DND-41 (cell line): ENCODE measurements at regions not wholly inside any gene's neighbourhood (a gene's known extent, or its start where the extent isn't known, plus 50 kb on each side); places are given as distances from the start of the nearest gene placed in this dataset.
A peak's percentile ranks its signal among the peaks of the same experiment; 100 is the strongest.

Experiments used
- ATAC-seq: fragments of 200-7000 bp; cut with Tn5 transposase; 3 replicates; pipeline ENCODE4 v1.9.1; 2021; ENCODE audit warnings: low read depth; ENCODE audit not compliant: insufficient read depth
- DNase-seq: peaks from one replicate; pipeline ENCODE4 v3.0.0-alpha.2; 2020
- H2AFZ ChIP-seq: 2 replicates; pipeline ENCODE4 v1.6.0; 2012; ENCODE audit warnings: low read depth, low read length
- H3K27ac ChIP-seq: 2 replicates; pipeline ENCODE4 v1.5.1; 2012; ENCODE audit warnings: low read length, inconsistent platforms
- H3K27me3 ChIP-seq: fragments of 200-600 bp; sonication (generic); 2 replicates; pipeline ENCODE4 v1.6.0; 2012; ENCODE audit warnings: low read length, mild to moderate bottlenecking, inconsistent platforms; ENCODE audit not compliant: insufficient read depth, poor library complexity
- H3K36me3 ChIP-seq: 2 replicates; pipeline ENCODE4 v1.5.1; 2012; ENCODE audit warnings: low read length, inconsistent platforms; ENCODE audit not compliant: insufficient read depth
- H3K4me1 ChIP-seq: 2 replicates; pipeline ENCODE4 v1.5.1; 2012; ENCODE audit warnings: mild to moderate bottlenecking, low read length; ENCODE audit not compliant: insufficient read depth
- H3K4me2 ChIP-seq: 2 replicates; pipeline ENCODE4 v1.6.0; 2012; ENCODE audit warnings: mild to moderate bottlenecking, moderate library complexity, low read length, inconsistent platforms; ENCODE audit not compliant: insufficient read depth
- H3K4me3 ChIP-seq, 2 experiments: fragments of 200-600 bp in 1 of 2; shearing (Covaris generic) in 1 of 2; 2 replicates each; pipeline ENCODE4 v1.5.1; 2012 to 2016; ENCODE audit warnings: inconsistent platforms in 2 of 2, low read length in 2 of 2, mild to moderate bottlenecking in 2 of 2, low read depth in 1 of 2, moderate library complexity in 1 of 2
- H3K79me2 ChIP-seq: 2 replicates; pipeline ENCODE4 v1.6.0; 2012; ENCODE audit warnings: low read length, inconsistent platforms; ENCODE audit not compliant: insufficient read depth
- H3K9ac ChIP-seq: 2 replicates; pipeline ENCODE4 v1.6.0; 2012; ENCODE audit warnings: low read depth, mild to moderate bottlenecking, inconsistent platforms, low read length, moderate library complexity
- H3K9me3 ChIP-seq: 2 replicates; pipeline ENCODE4 v1.5.1; 2012; ENCODE audit warnings: low read length, moderate library complexity, mild to moderate bottlenecking, inconsistent platforms; ENCODE audit not compliant: insufficient read depth, severe bottlenecking
- H4K20me1 ChIP-seq: 2 replicates; pipeline ENCODE4 v1.6.0; 2012; ENCODE audit warnings: low read length; ENCODE audit not compliant: insufficient read depth
- EZH2 ChIP-seq: IDR thresholded peaks from 3 replicates; pipeline ENCODE4 v1.6.1; 2012; ENCODE audit warnings: borderline replicate concordance, low read depth, mild to moderate bottlenecking, moderate library complexity, low read length, inconsistent platforms; ENCODE audit not compliant: severe bottlenecking
- TF ChIP-seq, protein P1 (sequence below): IDR thresholded peaks from 2 replicates; pipeline ENCODE4 v1.5.1; 2012; ENCODE audit warnings: borderline replicate concordance, low read length, moderate library complexity, mild to moderate bottlenecking; ENCODE audit not compliant: poor library complexity, severe bottlenecking; ENCODE audit errors: extremely low read depth

DNA sequence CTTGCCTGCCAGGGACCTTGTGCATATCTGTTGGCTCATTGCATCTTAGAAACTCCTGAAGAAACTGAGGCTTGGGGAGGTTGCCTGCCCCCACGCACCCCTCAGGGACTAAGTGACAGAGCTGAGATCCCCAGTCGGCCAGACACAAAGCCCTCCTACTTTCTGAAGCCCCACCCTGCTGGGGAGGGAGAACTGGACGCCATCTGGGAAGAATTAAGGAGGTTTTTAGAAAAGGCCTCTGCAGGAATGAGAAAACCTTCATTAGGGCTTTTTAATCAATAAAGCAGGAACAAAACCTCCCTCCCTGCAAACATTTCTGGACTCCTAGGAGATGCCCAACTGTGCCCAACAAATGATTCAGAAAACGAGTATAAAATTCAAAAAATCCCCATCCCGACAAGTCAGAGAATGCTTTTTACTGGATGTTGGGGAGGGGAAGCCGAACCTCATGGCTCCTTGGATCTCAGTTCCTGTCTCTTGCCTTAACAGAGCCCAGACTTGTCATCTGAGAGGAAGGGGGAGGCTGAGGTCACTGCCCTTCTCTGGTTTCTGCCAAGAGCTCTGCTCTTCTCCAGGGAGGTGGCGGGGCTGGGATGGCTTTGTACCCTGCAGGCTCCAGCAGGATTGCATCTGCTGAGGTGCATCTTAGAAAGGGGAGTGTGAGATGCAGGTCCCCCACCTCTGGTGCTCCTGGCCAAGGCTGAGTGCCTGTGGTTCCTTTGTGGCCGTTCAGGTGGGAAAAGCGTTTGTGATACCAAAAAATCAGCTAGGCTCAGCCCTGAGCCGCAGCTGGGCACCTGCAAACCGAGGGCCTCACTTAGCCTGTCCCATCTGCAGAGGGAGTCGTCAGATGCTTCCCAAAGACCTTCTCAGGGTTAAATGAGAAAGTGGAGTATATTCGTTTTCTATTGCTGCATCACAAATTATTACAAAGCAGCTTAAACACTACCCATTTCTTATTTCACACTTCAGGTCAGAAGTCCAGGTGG lies 142.4 kb downstream of the ZFP36L2 start:
- DNase-seq = peak; percentile 81
- H3K9ac ChIP-seq = peak overlapping the region; percentile 48
- no peaks in the 10 kb centered on the region for H3K27me3 ChIP-seq
- peak overlapping the region; percentile 36 for H3K4me2 ChIP-seq
- peak overlapping the region; percentile 84 for H3K27ac ChIP-seq
- TF ChIP-seq EZH2 = no peak
- TF ChIP-seq, protein P1, sequence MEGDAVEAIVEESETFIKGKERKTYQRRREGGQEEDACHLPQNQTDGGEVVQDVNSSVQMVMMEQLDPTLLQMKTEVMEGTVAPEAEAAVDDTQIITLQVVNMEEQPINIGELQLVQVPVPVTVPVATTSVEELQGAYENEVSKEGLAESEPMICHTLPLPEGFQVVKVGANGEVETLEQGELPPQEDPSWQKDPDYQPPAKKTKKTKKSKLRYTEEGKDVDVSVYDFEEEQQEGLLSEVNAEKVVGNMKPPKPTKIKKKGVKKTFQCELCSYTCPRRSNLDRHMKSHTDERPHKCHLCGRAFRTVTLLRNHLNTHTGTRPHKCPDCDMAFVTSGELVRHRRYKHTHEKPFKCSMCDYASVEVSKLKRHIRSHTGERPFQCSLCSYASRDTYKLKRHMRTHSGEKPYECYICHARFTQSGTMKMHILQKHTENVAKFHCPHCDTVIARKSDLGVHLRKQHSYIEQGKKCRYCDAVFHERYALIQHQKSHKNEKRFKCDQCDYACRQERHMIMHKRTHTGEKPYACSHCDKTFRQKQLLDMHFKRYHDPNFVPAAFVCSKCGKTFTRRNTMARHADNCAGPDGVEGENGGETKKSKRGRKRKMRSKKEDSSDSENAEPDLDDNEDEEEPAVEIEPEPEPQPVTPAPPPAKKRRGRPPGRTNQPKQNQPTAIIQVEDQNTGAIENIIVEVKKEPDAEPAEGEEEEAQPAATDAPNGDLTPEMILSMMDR = peak; percentile 11
- no peaks in the 10 kb centered on the region for H4K20me1 ChIP-seq
- H3K36me3 ChIP-seq = no peaks in the 10 kb centered on the region
- H3K79me2 ChIP-seq = no peaks in the 10 kb centered on the region
- no peaks in the 10 kb centered on the region for H3K9me3 ChIP-seq
- peak; percentile 76 for ATAC-seq
- peak overlapping the region; percentile 16 for H2AFZ ChIP-seq
- peaks cover 78% of the 10 kb centered on the region for H3K4me1 ChIP-seq
- H3K4me3 ChIP-seq = peak overlapping the region in 1 of 2 experiments; percentile 3; a peak in 1 of 4 replicates

DNA sequence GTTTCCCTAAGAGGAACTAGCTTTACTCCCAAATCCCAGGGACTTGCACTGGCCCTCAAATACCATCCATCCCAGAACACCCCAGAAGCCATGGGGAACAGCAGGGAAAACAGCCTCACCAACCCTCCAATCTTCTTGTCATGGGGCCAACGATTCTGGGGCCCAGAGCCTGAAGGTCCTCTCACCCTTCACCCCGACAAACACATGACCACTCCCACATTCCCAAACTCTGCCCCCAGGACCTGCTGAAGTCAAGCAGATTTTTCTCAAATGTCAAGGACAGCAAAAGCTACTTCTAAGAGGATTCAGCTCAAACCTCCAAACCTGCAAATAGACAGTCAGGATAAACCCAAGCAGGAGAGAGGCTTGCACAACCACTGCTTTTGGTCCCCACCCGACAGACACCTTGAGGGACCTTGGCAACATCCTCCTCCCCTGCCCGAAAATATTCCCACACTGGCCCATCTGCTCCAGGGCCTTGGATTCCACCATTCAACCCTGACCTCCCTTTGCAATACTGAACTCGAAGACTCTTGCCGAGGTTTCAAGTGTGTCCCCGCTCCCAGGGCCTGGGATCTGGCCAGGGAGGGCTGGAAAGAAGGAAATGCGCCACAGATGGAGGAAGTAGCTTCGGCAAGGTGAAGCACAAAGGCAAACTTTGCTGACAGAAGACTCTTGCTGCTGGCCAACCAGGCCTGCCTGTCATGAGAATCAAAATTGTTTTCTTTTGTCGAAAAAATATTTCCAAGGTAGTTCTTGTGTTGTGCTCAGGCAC lies 143.3 kb downstream of the ZFP36L2 start:
- Histone ChIP-seq H2AFZ (peak overlapping the region; percentile 16), H3K4me2 (peak overlapping the region; percentile 36), H3K27ac (peak overlapping the region; percentile 84), H3K27me3 (no peaks in the 10 kb centered on the region), H3K9ac (peak overlapping the region; percentile 48), H3K4me1 (peaks cover 78% of the 10 kb centered on the region), H4K20me1 (no peaks in the 10 kb centered on the region), H3K79me2 (no peaks in the 10 kb centered on the region), H3K9me3 (no peaks in the 10 kb centered on the region), H3K36me3 (no peaks in the 10 kb centered on the region), H3K4me3 (peak overlapping the region in 1 of 2 experiments; percentile 3; a peak in 1 of 4 replicates)
- no peak for ATAC-seq
- TF ChIP-seq EZH2 = no peak
- no peak for DNase-seq

DNA sequence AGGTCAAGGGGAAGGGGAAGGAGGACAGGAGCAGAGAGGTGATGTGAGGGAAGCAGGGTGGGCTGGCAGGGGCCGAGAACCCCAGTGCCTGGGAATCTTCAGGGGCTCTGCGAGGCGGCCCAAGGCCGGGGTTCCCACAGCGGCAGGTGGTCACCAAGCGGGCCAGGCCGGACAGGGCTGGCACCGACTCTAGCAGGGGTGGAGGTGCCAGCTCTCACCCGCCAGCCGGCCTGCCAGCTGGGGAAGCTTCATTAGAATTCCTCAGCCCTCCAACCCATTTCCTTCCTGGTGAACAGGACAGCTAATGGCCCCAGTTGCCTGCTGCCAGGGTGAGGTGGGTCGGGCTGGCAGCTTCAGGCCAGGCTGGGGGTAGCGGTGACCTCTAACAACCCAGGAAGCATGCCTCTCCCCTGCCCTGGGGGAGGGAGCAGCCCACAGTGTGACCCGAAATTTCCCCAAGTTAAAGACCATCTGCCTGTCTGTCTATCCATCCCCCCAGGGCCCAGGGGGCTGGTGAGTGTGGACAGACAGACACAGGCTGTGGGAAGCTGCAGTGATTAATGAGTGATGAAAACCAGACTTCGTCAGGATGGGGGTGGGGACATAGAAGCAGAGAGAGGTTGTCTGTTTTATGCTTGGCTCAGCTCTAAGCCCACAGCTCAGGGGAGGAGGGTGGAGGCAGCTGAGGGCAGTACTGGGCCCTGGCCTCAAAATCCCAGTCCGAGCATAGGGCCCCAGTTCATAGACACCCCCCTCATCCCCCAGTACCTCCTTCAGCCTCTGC lies 144.1 kb downstream of the ZFP36L2 start:
- DNase-seq = peak; percentile 63
- H3K36me3 ChIP-seq = no peaks in the 10 kb centered on the region
- H3K9me3 ChIP-seq = no peaks in the 10 kb centered on the region
- peaks cover 76% of the 10 kb centered on the region for H3K4me1 ChIP-seq
- ATAC-seq = peak; percentile 34
- H3K9ac ChIP-seq = peak overlapping the region; percentile 48
- H3K4me3 ChIP-seq = no peak overlapping the region
- H2AFZ ChIP-seq = no peak overlapping the region
- peak overlapping the region; percentile 3; the same call in 1 of the 2 replicates for H3K4me2 ChIP-seq
- no peak for TF ChIP-seq EZH2
- TF ChIP-seq, protein P1 = no peak
- H3K27ac ChIP-seq = peak overlapping the region; percentile 84
- H3K27me3 ChIP-seq = no peaks in the 10 kb centered on the region
- no peaks in the 10 kb centered on the region for H4K20me1 ChIP-seq
- H3K79me2 ChIP-seq = no peaks in the 10 kb centered on the region
